Thyroid gland (tissue), 4 donors: ENCODE measurements at regions not wholly inside any gene's neighbourhood (a gene's known extent, or its start where the extent isn't known, plus 50 kb on each side); places are given as distances from the start of the nearest gene placed in this dataset.

Experiments used
- CTCF ChIP-seq, 6 experiments: fragments of 200-600 bp in 3 of 6; fragments of 450-650 bp in 3 of 6; sonication (generic) in 3 of 6; IDR thresholded peaks; one replicate each; pipeline ENCODE4 v1.5.1; 2016 to 2019; ENCODE audit warnings: antibody characterized with exemption in 6 of 6, mild to moderate bottlenecking in 2 of 6, inconsistent platforms in 1 of 6, moderate library complexity in 1 of 6
- POLR2A ChIP-seq, 2 donors: fragments of 450-650 bp; IDR thresholded peaks; one replicate each; pipeline ENCODE4 v1.6.1; 2017; ENCODE audit warnings: antibody characterized with exemption in 2 of 2, mild to moderate bottlenecking in 2 of 2, moderate library complexity in 1 of 2

DNA sequence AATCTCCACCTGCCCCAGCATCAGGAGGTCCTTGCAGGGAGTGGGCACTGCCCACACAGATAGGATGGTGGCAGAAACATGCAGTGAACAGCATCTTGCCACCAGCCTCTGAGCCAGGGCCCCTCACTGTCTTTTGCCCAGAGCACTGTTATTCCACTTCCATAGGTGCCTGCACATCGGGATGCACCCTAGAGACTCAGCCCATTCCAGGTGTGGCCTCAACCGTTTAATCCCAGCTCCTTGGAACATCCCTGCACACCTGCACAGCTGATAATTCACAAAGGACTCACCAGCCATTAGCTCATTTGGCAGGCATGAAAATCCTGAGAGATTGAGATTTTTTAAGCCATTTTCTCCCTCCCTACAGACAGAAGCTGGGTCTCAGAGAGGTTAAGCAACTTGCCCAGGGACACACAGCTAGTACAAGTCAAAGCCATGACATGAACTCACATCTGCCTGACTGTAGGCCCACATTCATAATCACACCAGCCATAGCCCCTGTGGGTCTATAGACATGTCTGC is 116.3 kb downstream of the EFNB1 start:
- TF ChIP-seq POLR2A (IDR thresholded peaks at IDR 0.05) (no peak), CTCF (IDR thresholded peaks at IDR 0.05) (no peak)
